ENCODE measurements at regions not wholly inside any gene's neighbourhood (a gene's known extent, or its start where the extent isn't known, plus 50 kb on each side); places are given as distances from the start of the nearest gene placed in this dataset.
"Not testable (repeated sequence)": the region's sequence is repeated elsewhere in the genome, so short reads cannot be mapped to it uniquely, and the experiment has no call there.

GRCh38 chr15:92768131-92768530 is 112.6 kb upstream of the FAM174B start:
- DNase-seq = not testable (repeated sequence)

- DNase-seq = no peak
Measured at GRCh38 chr15:92770641-92771040, 115.1 kb upstream of the FAM174B start.

GRCh38 chr15:92772061-92772460 is 116.5 kb upstream of the FAM174B start:
- no peak for DNase-seq

GRCh38 chr15:92772626-92773244 is 117.2 kb upstream of the FAM174B start:
- DNase-seq = no peak

GRCh38 chr15:92773340-92773739 is 117.8 kb upstream of the FAM174B start:
- no peak for DNase-seq

- DNase-seq = no peak
Measured at GRCh38 chr15:92779874-92780273, 120.2 kb upstream of the CHD2 start.

GRCh38 chr15:92780843-92781242 is 119.3 kb upstream of the CHD2 start:
- peak; percentile 97 for DNase-seq

- no peak for DNase-seq
Measured at GRCh38 chr15:92781925-92782453, 118.1 kb upstream of the CHD2 start.

GRCh38 chr15:92787116-92787515 is 113.0 kb upstream of the CHD2 start:
- DNase-seq = no peak

- no peak for DNase-seq
Measured at GRCh38 chr15:92788196-92788595, 111.9 kb upstream of the CHD2 start.

- not testable (repeated sequence) for DNase-seq
Measured at GRCh38 chr15:92788793-92789192, 111.3 kb upstream of the CHD2 start.

- no peak for DNase-seq
Measured at GRCh38 chr15:92796161-92796611, 103.9 kb upstream of the CHD2 start.

GRCh38 chr15:92797168-92798052 is 102.7 kb upstream of the CHD2 start:
- peak; percentile 78 for DNase-seq

- no peak for DNase-seq
Measured at GRCh38 chr15:92800013-92800412, 100.1 kb upstream of the CHD2 start.

GRCh38 chr15:92800416-92801055 is 99.6 kb upstream of the CHD2 start:
- DNase-seq = not testable (repeated sequence)

- not testable (repeated sequence) for DNase-seq
Measured at GRCh38 chr15:92801056-92801773, 98.9 kb upstream of the CHD2 start.

GRCh38 chr15:92801774-92802464 is 98.2 kb upstream of the CHD2 start:
- no peak for DNase-seq

- DNase-seq = no peak
Measured at GRCh38 chr15:92803536-92803851, 96.6 kb upstream of the CHD2 start.

- no peak for DNase-seq
Measured at GRCh38 chr15:92803852-92804609, 96.1 kb upstream of the CHD2 start.

GRCh38 chr15:92804610-92804936 is 95.6 kb upstream of the CHD2 start:
- not testable (repeated sequence) for DNase-seq

GRCh38 chr15:92805080-92805690 is 94.9 kb upstream of the CHD2 start:
- DNase-seq = no peak

Measured in NCI-H1436 (cell line).